Smooth muscle cell (in vitro differentiated cells): ENCODE measurements at regions not wholly inside any gene's neighbourhood (a gene's known extent, or its start where the extent isn't known, plus 50 kb on each side); places are given as distances from the start of the nearest gene placed in this dataset.

Source experiments
- DNase-seq: peaks from one replicate; lab custom pipeline; 2025; ENCODE audit not compliant: unreplicated experiment; lab: John Stamatoyannopoulos, UW
- H2AFZ ChIP-seq: fragments of 200-600 bp; sonication (generic); 2 replicates; pipeline ENCODE4 v1.6.0; 2016; ENCODE audit warnings: antibody characterized with exemption, low read depth, mild to moderate bottlenecking
- H3F3A ChIP-seq: fragments of 200-600 bp; sonication (generic); 2 replicates; pipeline ENCODE4 v1.6.0; 2017; ENCODE audit warnings: antibody characterized with exemption, low read depth
- H3K27ac ChIP-seq: fragments of 200-600 bp; sonication (generic); 2 replicates; pipeline ENCODE4 v1.5.1; 2016; ENCODE audit warnings: low read depth, mild to moderate bottlenecking
- H3K27me3 ChIP-seq: fragments of 200-600 bp; sonication (generic); 2 replicates; pipeline ENCODE4 v1.6.1; 2016; ENCODE audit warnings: low read depth, mild to moderate bottlenecking
- H3K36me3 ChIP-seq: fragments of 200-600 bp; sonication (generic); 2 replicates; pipeline ENCODE4 v1.5.1; 2016; ENCODE audit warnings: low read depth
- H3K4me1 ChIP-seq: fragments of 200-600 bp; sonication (generic); 2 replicates; pipeline ENCODE4 v1.5.1; 2016; ENCODE audit warnings: low read depth
- H3K4me2 ChIP-seq: fragments of 200-600 bp; sonication (generic); 2 replicates; pipeline ENCODE4 v1.6.0; 2016; ENCODE audit warnings: mild to moderate bottlenecking
- H3K4me3 ChIP-seq: fragments of 200-600 bp; sonication (generic); 2 replicates; pipeline ENCODE4 v1.5.1; 2016; ENCODE audit warnings: mild to moderate bottlenecking
- H3K79me2 ChIP-seq: fragments of 200-600 bp; sonication (generic); 2 replicates; pipeline ENCODE4 v1.6.0; 2016; ENCODE audit warnings: low read depth, mild to moderate bottlenecking
- H3K9ac ChIP-seq: fragments of 200-600 bp; sonication (generic); 2 replicates; pipeline ENCODE4 v1.6.0; 2016; ENCODE audit warnings: low read depth
- H3K9me3 ChIP-seq: fragments of 200-600 bp; sonication (generic); replicated peaks from 2 replicates; pipeline ENCODE4 v1.5.1; 2016; ENCODE audit warnings: low read depth
- H4K20me1 ChIP-seq: fragments of 200-600 bp; sonication (generic); 2 replicates; pipeline ENCODE4 v1.6.0; 2016; ENCODE audit warnings: low read depth
- WGBS: methylation state at CpG from one replicate; pipeline ENCODE4 v1.1.7; 2016; ENCODE audit warnings: low lambda C conversion rate; 5-methylcytosine and 5-hydroxymethylcytosine counted together
- TF ChIP-seq, protein P1 (sequence below): fragments of 200-600 bp; sonication (generic); IDR thresholded peaks from 2 replicates; pipeline ENCODE4 v1.5.1; 2017; ENCODE audit warnings: borderline replicate concordance, mild to moderate bottlenecking, antibody characterized with exemption; ENCODE audit not compliant: insufficient read depth, poor library complexity, severe bottlenecking

DNA sequence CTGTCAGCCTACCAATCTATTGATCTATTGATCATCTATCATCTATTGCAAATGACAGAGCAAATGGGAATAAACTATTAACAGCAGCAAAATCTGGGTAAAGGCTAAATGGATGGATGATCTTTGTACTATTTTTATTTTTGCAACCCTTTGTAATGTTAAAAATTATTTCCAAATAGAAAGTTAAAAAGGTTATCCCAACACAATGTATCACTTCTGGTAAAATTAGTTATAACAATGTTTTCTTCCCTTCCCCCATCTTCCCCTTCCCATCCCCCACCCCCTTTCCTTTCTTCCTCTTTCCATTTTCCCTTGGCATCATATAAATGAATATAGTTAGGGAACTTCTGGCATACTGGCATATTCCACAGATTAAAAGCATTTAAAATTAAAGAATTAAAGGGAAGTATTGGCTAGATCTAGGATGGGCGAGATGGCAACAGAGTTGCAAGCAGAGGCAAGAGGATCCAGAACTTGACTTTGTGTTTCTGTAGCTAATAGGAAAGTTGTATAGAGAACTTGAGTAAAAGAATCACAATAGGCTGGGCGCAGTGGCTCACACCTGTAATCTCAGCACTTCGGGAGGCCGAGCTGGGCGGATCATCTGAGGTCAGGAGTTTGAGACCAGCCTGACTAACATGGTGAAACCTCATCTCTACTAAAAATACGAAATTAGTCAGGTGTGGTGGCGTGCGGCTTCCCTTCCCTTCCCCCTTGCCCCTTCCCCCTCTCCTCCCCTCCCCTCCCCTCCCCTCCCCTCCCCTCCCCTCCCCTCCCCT lies 66.6 kb upstream of the TAF11L2 start:
- Histone ChIP-seq H3K36me3 (no peaks in the 10 kb centered on the region), H3K4me3 (no peak overlapping the region), H3K4me2 (no peak overlapping the region), H3K27ac (no peak overlapping the region), H3K9me3 (no peaks in the 10 kb centered on the region), H2AFZ (no peak overlapping the region), H3K9ac (no peak overlapping the region), H3K79me2 (no peaks in the 10 kb centered on the region), H3K4me1 (no peaks in the 10 kb centered on the region), H3K27me3 (no peaks in the 10 kb centered on the region), H3F3A (no peaks in the 10 kb centered on the region), H4K20me1 (no peaks in the 10 kb centered on the region)
- DNase-seq: no peak
- TF ChIP-seq, protein P1, sequence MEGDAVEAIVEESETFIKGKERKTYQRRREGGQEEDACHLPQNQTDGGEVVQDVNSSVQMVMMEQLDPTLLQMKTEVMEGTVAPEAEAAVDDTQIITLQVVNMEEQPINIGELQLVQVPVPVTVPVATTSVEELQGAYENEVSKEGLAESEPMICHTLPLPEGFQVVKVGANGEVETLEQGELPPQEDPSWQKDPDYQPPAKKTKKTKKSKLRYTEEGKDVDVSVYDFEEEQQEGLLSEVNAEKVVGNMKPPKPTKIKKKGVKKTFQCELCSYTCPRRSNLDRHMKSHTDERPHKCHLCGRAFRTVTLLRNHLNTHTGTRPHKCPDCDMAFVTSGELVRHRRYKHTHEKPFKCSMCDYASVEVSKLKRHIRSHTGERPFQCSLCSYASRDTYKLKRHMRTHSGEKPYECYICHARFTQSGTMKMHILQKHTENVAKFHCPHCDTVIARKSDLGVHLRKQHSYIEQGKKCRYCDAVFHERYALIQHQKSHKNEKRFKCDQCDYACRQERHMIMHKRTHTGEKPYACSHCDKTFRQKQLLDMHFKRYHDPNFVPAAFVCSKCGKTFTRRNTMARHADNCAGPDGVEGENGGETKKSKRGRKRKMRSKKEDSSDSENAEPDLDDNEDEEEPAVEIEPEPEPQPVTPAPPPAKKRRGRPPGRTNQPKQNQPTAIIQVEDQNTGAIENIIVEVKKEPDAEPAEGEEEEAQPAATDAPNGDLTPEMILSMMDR: no peak
- WGBS: 96% methylated on average over 8 of the region's 8 CpGs

DNA sequence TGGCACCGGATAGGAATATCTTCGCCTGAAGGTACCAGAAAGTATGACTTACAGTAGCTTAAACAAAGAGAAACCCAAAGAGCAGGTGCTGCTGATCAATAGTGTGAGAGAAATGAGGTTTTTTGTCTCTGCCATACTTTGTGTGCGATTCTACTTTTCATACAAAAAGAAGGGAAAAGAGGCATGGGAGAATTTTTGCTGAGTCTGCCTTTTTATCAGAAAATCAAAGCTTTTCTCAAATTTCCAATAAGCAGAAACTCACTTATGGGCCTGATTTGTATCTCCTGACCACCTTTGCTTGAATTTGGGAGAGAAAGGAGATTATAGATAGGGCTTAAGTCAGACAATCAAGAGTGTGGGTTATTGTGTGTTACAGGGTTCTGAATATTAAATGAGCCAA lies 65.5 kb upstream of the TAF11L2 start:
- Histone ChIP-seq H3F3A (no peaks in the 10 kb centered on the region), H3K4me3 (no peak overlapping the region), H3K9ac (no peak overlapping the region), H3K27me3 (no peaks in the 10 kb centered on the region), H3K4me1 (no peaks in the 10 kb centered on the region), H2AFZ (no peak overlapping the region), H3K36me3 (no peaks in the 10 kb centered on the region), H4K20me1 (no peaks in the 10 kb centered on the region), H3K4me2 (no peak overlapping the region), H3K27ac (no peak overlapping the region), H3K79me2 (no peaks in the 10 kb centered on the region), H3K9me3 (no peaks in the 10 kb centered on the region)
- no peak for DNase-seq
- TF ChIP-seq, protein P1: no peak
- WGBS: 97% methylated on average over 3 of the region's 3 CpGs

DNA sequence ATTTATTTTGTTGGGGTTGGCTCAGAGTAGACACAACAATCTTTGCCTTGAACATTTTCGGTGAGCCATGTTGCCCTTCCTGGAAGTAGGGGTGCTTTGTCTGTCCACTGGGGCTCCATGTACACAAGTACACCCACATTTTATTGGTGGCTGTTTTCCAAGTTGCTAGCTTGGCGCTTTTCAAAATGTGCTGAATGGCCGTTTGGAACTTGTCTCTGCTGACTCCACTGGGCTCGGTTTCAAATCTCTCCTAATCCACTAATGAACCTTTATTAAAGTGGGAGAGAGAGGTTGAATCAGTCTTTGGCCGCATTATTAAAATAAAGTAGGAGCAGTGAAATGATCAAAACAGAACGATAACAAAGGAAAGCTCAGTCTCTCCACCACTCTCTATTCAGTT lies 64.6 kb upstream of the TAF11L2 start:
- Histone ChIP-seq H3K27ac (no peak overlapping the region), H3K4me3 (no peak overlapping the region), H3K9ac (no peak overlapping the region), H3K79me2 (no peaks in the 10 kb centered on the region), H4K20me1 (no peaks in the 10 kb centered on the region), H3K4me1 (no peaks in the 10 kb centered on the region), H3F3A (no peaks in the 10 kb centered on the region), H3K36me3 (no peaks in the 10 kb centered on the region), H3K27me3 (no peaks in the 10 kb centered on the region), H3K4me2 (no peak overlapping the region), H3K9me3 (no peaks in the 10 kb centered on the region), H2AFZ (no peak overlapping the region)
- WGBS: 78% methylated on average over 6 of the region's 6 CpGs
- TF ChIP-seq, protein P1: no peak
- DNase-seq: no peak

DNA sequence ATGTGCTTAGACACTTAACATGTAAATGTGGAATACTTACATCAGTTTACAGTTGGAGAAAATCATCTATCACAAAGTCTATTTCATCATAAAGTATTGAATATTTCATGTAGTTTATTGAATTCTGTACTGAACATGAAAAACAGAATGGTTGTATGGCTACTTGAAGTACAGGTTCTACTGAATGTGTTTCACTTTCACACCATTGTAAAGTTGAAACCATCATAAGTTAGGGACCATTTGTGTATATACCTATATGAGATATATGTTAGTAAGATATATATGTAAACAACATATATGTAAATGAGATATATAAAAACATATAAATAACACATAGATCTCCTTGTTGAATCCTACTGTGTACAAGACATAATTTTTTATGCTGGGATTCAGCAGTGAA lies 63.0 kb upstream of the TAF11L2 start:
- H3K79me2 ChIP-seq: no peaks in the 10 kb centered on the region
- H3K36me3 ChIP-seq: no peaks in the 10 kb centered on the region
- no peak overlapping the region for H3K4me3 ChIP-seq
- no peak overlapping the region for H3K4me2 ChIP-seq
- H3F3A ChIP-seq: no peaks in the 10 kb centered on the region
- H3K27ac ChIP-seq: no peak overlapping the region
- TF ChIP-seq, protein P1: no peak
- no peak for DNase-seq
- no peaks in the 10 kb centered on the region for H3K9me3 ChIP-seq
- no peaks in the 10 kb centered on the region for H3K4me1 ChIP-seq
- no peak overlapping the region for H3K9ac ChIP-seq
- H3K27me3 ChIP-seq: no peaks in the 10 kb centered on the region
- no peak overlapping the region for H2AFZ ChIP-seq
- H4K20me1 ChIP-seq: no peaks in the 10 kb centered on the region
